NCI-H1105 treated with DMSO at 0.1 percent for 48 hours (cell line): ENCODE measurements at regions not wholly inside any gene's neighbourhood (a gene's known extent, or its start where the extent isn't known, plus 50 kb on each side); places are given as distances from the start of the nearest gene placed in this dataset.
A peak's percentile ranks its signal among the peaks of the same experiment; 100 is the strongest.
"Not testable (repeated sequence)": the region's sequence is repeated elsewhere in the genome, so short reads cannot be mapped to it uniquely, and the experiment has no call there.

Experiments used
- DNase-seq: peaks from one replicate; lab custom pipeline; 2025; lab: John Stamatoyannopoulos, UW

- DNase-seq = no peak
Measured at GRCh38 chrX:117487421-117487820, 629.2 kb downstream of the KLHL13 start.

GRCh38 chrX:117483950-117484349 is 632.7 kb downstream of the KLHL13 start:
- DNase-seq = no peak

GRCh38 chrX:117458243-117458968 is 658.2 kb downstream of the KLHL13 start:
- no peak for DNase-seq

- no peak for DNase-seq
Measured at GRCh38 chrX:117455787-117456186, 660.8 kb downstream of the KLHL13 start.

GRCh38 chrX:117429501-117429900 is 687.1 kb downstream of the KLHL13 start:
- DNase-seq = peak; percentile 28

GRCh38 chrX:117407449-117408150 is 709.0 kb downstream of the KLHL13 start:
- DNase-seq = no peak

- DNase-seq = no peak
Measured at GRCh38 chrX:117400839-117401238, 715.8 kb downstream of the KLHL13 start.

- no peak for DNase-seq
Measured at GRCh38 chrX:117400005-117400404, 716.6 kb downstream of the KLHL13 start.

GRCh38 chrX:117397844-117398243 is 718.8 kb downstream of the KLHL13 start:
- DNase-seq = no peak

GRCh38 chrX:117394506-117395070 is 722.0 kb downstream of the KLHL13 start:
- not testable (repeated sequence) for DNase-seq

GRCh38 chrX:117392360-117392759 is 724.2 kb downstream of the KLHL13 start:
- DNase-seq = not testable (repeated sequence)

GRCh38 chrX:117376460-117376859 is 740.1 kb downstream of the KLHL13 start:
- DNase-seq = no peak

- DNase-seq = no peak
Measured at GRCh38 chrX:117335209-117335608, 781.4 kb downstream of the KLHL13 start.

GRCh38 chrX:117327373-117327772 is 789.2 kb downstream of the KLHL13 start:
- no peak for DNase-seq

- DNase-seq = no peak
Measured at GRCh38 chrX:117325706-117326105, 790.9 kb downstream of the KLHL13 start.

GRCh38 chrX:117305168-117305766 is 811.3 kb downstream of the KLHL13 start:
- DNase-seq = no peak

GRCh38 chrX:117301086-117301485 is 815.5 kb downstream of the KLHL13 start:
- no peak for DNase-seq

- no peak for DNase-seq
Measured at GRCh38 chrX:117291760-117292159, 824.9 kb downstream of the KLHL13 start.

GRCh38 chrX:117274965-117275364 is 812.2 kb upstream of the CT83 start:
- DNase-seq = peak; percentile 65
